GM23338 (cell line): ENCODE measurements at regions not wholly inside any gene's neighbourhood (a gene's known extent, or its start where the extent isn't known, plus 50 kb on each side); places are given as distances from the start of the nearest gene placed in this dataset.

ENCODE experiments used
- EZH2 ChIP-seq: fragments of 200-600 bp; sonication (generic); IDR thresholded peaks from one replicate; pipeline ENCODE4 v1.8.0; 2017; ENCODE audit warnings: antibody characterized with exemption, mild to moderate bottlenecking, low read depth; ENCODE audit not compliant: unreplicated experiment
- TF ChIP-seq, protein P1 (sequence below), 2 experiments: fragments of 200-600 bp in 1 of 2; sonication (generic) in 1 of 2; conservative IDR thresholded peaks; 2 replicates each; pipeline versions ENCODE4 v1.5.1 to v1.6.1; 2016 to 2017; ENCODE audit warnings: antibody characterized with exemption in 2 of 2, low read depth in 2 of 2, mild to moderate bottlenecking in 2 of 2, moderate library complexity in 1 of 2

DNA sequence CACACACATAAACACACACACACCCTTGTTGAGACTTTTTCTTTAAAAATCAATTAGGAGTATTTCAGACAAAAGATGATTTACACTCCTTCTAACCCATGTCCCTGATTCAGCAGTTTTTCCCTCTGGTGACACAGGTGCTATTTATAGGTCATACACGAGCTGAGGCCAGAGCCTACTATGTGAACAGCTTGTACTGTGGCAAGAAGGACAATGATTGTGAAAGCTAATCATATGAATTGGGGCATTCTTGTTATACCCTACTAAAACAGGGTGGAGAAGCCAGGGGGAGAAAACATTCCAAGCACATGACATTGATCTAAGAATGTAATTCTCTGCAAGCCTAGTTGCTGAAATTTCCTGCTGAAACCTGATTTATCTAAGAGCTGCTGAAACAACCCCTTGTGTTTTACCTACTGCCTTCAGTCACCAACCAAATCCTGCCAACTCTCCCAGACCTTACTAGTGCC lies 60.3 kb downstream of the XCL1 start:
- TF ChIP-seq, protein P1, sequence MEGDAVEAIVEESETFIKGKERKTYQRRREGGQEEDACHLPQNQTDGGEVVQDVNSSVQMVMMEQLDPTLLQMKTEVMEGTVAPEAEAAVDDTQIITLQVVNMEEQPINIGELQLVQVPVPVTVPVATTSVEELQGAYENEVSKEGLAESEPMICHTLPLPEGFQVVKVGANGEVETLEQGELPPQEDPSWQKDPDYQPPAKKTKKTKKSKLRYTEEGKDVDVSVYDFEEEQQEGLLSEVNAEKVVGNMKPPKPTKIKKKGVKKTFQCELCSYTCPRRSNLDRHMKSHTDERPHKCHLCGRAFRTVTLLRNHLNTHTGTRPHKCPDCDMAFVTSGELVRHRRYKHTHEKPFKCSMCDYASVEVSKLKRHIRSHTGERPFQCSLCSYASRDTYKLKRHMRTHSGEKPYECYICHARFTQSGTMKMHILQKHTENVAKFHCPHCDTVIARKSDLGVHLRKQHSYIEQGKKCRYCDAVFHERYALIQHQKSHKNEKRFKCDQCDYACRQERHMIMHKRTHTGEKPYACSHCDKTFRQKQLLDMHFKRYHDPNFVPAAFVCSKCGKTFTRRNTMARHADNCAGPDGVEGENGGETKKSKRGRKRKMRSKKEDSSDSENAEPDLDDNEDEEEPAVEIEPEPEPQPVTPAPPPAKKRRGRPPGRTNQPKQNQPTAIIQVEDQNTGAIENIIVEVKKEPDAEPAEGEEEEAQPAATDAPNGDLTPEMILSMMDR (conservative IDR thresholded peaks at IDR 0.05; ENCODE audit: low read depth in 2 of 2), result no peak
- no peak for TF ChIP-seq EZH2
